GM12878 (cell line): ENCODE measurements at regions not wholly inside any gene's neighbourhood (a gene's known extent, or its start where the extent isn't known, plus 50 kb on each side); places are given as distances from the start of the nearest gene placed in this dataset.

Experiments used
- ATF7 ChIP-seq: fragments of 450-650 bp; IDR thresholded peaks from 2 replicates; pipeline ENCODE4 v1.6.1; 2016; ENCODE audit warnings: low read depth, mild to moderate bottlenecking
- FOXM1 ChIP-seq: IDR thresholded peaks from 2 replicates; pipeline ENCODE4 v1.6.1; 2012; ENCODE audit warnings: low read depth, mild to moderate bottlenecking, inconsistent platforms, low read length, moderate library complexity
- HCFC1 ChIP-seq: fragments of 150-350 bp; IDR thresholded peaks from 2 replicates; pipeline ENCODE4 v1.6.1; 2014; ENCODE audit warnings: low read length
- NFIC ChIP-seq: IDR thresholded peaks from 2 replicates; pipeline ENCODE4 v1.6.1; 2012; ENCODE audit warnings: low read depth, mild to moderate bottlenecking, inconsistent platforms, low read length, moderate library complexity
- SMC3 ChIP-seq: IDR thresholded peaks from 2 replicates; pipeline ENCODE4 v1.6.1; 2011; ENCODE audit warnings: low read length, improper control_type of control experiment, borderline replicate concordance
- TF ChIP-seq, protein P1 (sequence below): IDR thresholded peaks from 2 replicates; pipeline ENCODE4 v1.6.1; 2012; ENCODE audit warnings: improper control_type of control experiment, low read depth, low read length; ENCODE audit not compliant: insufficient replicate concordance
- TF ChIP-seq, protein P2 (sequence below), 3 experiments: IDR thresholded peaks in 2 of 3; conservative IDR thresholded peaks in 1 of 3; 2 replicates each; pipeline ENCODE4 v1.5.1; 2011; ENCODE audit warnings: low read depth in 3 of 3, low read length in 3 of 3, mild to moderate bottlenecking in 3 of 3, control low read depth in 2 of 3, moderate library complexity in 2 of 3, inconsistent platforms in 1 of 3, mixed read lengths in 1 of 3; ENCODE audit not compliant: control insufficient read depth in 2 of 3, insufficient read depth in 1 of 3; ENCODE audit errors: extremely low read depth in 1 of 3
- TF ChIP-seq, protein P3 (sequence below): IDR thresholded peaks from 2 replicates; pipeline ENCODE4 v1.6.1; 2012; ENCODE audit warnings: low read depth, low read length, improper control_type of control experiment

- TF ChIP-seq HCFC1 (no peak), ATF7 (no peak), NFIC (no peak), SMC3 (no peak), FOXM1 (no peak)
- TF ChIP-seq, protein P1, sequence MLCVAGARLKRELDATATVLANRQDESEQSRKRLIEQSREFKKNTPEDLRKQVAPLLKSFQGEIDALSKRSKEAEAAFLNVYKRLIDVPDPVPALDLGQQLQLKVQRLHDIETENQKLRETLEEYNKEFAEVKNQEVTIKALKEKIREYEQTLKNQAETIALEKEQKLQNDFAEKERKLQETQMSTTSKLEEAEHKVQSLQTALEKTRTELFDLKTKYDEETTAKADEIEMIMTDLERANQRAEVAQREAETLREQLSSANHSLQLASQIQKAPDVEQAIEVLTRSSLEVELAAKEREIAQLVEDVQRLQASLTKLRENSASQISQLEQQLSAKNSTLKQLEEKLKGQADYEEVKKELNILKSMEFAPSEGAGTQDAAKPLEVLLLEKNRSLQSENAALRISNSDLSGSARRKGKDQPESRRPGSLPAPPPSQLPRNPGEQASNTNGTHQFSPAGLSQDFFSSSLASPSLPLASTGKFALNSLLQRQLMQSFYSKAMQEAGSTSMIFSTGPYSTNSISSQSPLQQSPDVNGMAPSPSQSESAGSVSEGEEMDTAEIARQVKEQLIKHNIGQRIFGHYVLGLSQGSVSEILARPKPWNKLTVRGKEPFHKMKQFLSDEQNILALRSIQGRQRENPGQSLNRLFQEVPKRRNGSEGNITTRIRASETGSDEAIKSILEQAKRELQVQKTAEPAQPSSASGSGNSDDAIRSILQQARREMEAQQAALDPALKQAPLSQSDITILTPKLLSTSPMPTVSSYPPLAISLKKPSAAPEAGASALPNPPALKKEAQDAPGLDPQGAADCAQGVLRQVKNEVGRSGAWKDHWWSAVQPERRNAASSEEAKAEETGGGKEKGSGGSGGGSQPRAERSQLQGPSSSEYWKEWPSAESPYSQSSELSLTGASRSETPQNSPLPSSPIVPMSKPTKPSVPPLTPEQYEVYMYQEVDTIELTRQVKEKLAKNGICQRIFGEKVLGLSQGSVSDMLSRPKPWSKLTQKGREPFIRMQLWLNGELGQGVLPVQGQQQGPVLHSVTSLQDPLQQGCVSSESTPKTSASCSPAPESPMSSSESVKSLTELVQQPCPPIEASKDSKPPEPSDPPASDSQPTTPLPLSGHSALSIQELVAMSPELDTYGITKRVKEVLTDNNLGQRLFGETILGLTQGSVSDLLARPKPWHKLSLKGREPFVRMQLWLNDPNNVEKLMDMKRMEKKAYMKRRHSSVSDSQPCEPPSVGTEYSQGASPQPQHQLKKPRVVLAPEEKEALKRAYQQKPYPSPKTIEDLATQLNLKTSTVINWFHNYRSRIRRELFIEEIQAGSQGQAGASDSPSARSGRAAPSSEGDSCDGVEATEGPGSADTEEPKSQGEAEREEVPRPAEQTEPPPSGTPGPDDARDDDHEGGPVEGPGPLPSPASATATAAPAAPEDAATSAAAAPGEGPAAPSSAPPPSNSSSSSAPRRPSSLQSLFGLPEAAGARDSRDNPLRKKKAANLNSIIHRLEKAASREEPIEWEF, result no peak
- TF ChIP-seq, protein P2, sequence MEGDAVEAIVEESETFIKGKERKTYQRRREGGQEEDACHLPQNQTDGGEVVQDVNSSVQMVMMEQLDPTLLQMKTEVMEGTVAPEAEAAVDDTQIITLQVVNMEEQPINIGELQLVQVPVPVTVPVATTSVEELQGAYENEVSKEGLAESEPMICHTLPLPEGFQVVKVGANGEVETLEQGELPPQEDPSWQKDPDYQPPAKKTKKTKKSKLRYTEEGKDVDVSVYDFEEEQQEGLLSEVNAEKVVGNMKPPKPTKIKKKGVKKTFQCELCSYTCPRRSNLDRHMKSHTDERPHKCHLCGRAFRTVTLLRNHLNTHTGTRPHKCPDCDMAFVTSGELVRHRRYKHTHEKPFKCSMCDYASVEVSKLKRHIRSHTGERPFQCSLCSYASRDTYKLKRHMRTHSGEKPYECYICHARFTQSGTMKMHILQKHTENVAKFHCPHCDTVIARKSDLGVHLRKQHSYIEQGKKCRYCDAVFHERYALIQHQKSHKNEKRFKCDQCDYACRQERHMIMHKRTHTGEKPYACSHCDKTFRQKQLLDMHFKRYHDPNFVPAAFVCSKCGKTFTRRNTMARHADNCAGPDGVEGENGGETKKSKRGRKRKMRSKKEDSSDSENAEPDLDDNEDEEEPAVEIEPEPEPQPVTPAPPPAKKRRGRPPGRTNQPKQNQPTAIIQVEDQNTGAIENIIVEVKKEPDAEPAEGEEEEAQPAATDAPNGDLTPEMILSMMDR (IDR thresholded peaks at IDR 0.05 in 2 of 3, conservative IDR thresholded peaks at IDR 0.05 in 1 of 3; ENCODE audit: control insufficient read depth in 2 of 3, extremely low read depth in 1 of 3, insufficient read depth in 1 of 3, low read depth in 3 of 3, low read length in 3 of 3), result no peak
- TF ChIP-seq, protein P3, sequence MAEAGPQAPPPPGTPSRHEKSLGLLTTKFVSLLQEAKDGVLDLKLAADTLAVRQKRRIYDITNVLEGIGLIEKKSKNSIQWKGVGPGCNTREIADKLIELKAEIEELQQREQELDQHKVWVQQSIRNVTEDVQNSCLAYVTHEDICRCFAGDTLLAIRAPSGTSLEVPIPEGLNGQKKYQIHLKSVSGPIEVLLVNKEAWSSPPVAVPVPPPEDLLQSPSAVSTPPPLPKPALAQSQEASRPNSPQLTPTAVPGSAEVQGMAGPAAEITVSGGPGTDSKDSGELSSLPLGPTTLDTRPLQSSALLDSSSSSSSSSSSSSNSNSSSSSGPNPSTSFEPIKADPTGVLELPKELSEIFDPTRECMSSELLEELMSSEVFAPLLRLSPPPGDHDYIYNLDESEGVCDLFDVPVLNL, result no peak
Measured at GRCh38 chr2:111669928-111670695, 213.9 kb downstream of the ANAPC1 start (continued).
